WTC11 (cell line): ENCODE measurements at regions not wholly inside any gene's neighbourhood (a gene's known extent, or its start where the extent isn't known, plus 50 kb on each side); places are given as distances from the start of the nearest gene placed in this dataset.

Source experiments
- ATAC-seq: fragments of 200-7000 bp; cut with Tn5 transposase; 2 replicates; pipeline ENCODE4 v1.10.0; 2021; ENCODE audit warnings: mild to moderate bottlenecking, moderate library complexity
- CTCF ChIA-PET: fragments of 300-600 bp; sonication (Branson Sonifier 250); formaldehyde crosslinking; loops from one replicate; lab custom pipeline; 2021; ENCODE audit warnings: antibody characterized with exemption; lab: Charles Lee
- POLR2A ChIA-PET: fragments of 350-600 bp; sonication (Branson Sonifier 250); formaldehyde crosslinking; loops from one replicate; lab custom pipeline; 2021; ENCODE audit warnings: antibody characterized with exemption; lab: Charles Lee
- DNase-seq: peaks from one replicate; pipeline ENCODE4 v3.0.0; 2021; ENCODE audit warnings: low spot score
- H3K27ac Mint-ChIP-seq: 2 replicates; pipeline ENCODE4 v1.8.0; 2021; ENCODE audit warnings: mixed read lengths
- H3K27me3 Mint-ChIP-seq: 2 replicates; pipeline ENCODE4 v1.8.0; 2021; ENCODE audit warnings: low read depth, mild to moderate bottlenecking, moderate library complexity, mixed read lengths
- H3K36me3 Mint-ChIP-seq: 2 replicates; pipeline ENCODE4 v1.8.0; 2021; ENCODE audit warnings: mixed read lengths
- H3K4me1 Mint-ChIP-seq: 2 replicates; pipeline ENCODE4 v1.8.0; 2022; ENCODE audit warnings: mixed read lengths
- H3K4me3 Mint-ChIP-seq: 2 replicates; pipeline ENCODE4 v1.8.0; 2021; ENCODE audit warnings: mild to moderate bottlenecking, moderate library complexity, mixed read lengths
- H3K9me3 Mint-ChIP-seq: 2 replicates; pipeline ENCODE4 v1.8.0; 2021; ENCODE audit warnings: mixed read lengths
- CREM ChIP-seq: sonication (generic); formaldehyde crosslinking; IDR thresholded peaks from 2 replicates; pipeline ENCODE4 v1.8.1; 2022; ENCODE audit warnings: mild to moderate bottlenecking, missing genetic modification reagents, moderate library complexity
- E2F5 ChIP-seq: sonication (generic); formaldehyde crosslinking; IDR thresholded peaks from 2 replicates; pipeline ENCODE4 v1.8.1; 2022; ENCODE audit warnings: mild to moderate bottlenecking, moderate library complexity, missing genetic modification reagents
- ELF4 ChIP-seq: sonication (generic); formaldehyde crosslinking; IDR thresholded peaks from 2 replicates; pipeline ENCODE4 v1.8.1; 2022; ENCODE audit warnings: low read depth, mild to moderate bottlenecking, moderate library complexity, missing genetic modification reagents
- EMX1 ChIP-seq: fragments of 250-450 bp; sonication (Bioruptor Pico); IDR thresholded peaks from 2 replicates; pipeline ENCODE4 v1.8.0; 2021; ENCODE audit warnings: mild to moderate bottlenecking
- ESRRA ChIP-seq: sonication (generic); formaldehyde crosslinking; IDR thresholded peaks from 2 replicates; pipeline ENCODE4 v1.8.1; 2022; ENCODE audit warnings: mild to moderate bottlenecking, missing genetic modification reagents, borderline replicate concordance
- FOXP1 ChIP-seq: sonication (generic); formaldehyde crosslinking; IDR thresholded peaks from 2 replicates; pipeline ENCODE4 v1.8.0; 2022; ENCODE audit warnings: missing genetic modification reagents, mild to moderate bottlenecking, moderate library complexity, borderline replicate concordance
- GRHL2 ChIP-seq: fragments of 250-450 bp; sonication (Bioruptor Pico); IDR thresholded peaks from 2 replicates; pipeline ENCODE4 v1.8.0; 2022; ENCODE audit warnings: mild to moderate bottlenecking, moderate library complexity; ENCODE audit not compliant: insufficient replicate concordance, severe bottlenecking
- KAT7 ChIP-seq: sonication (generic); formaldehyde crosslinking; IDR thresholded peaks from 2 replicates; pipeline ENCODE4 v1.8.1; 2023; ENCODE audit warnings: missing genetic modification reagents, mild to moderate bottlenecking, borderline replicate concordance
- MXD4 ChIP-seq: fragments of 250-450 bp; sonication (Bioruptor Pico); IDR thresholded peaks from 2 replicates; pipeline ENCODE4 v1.8.0; 2021; ENCODE audit warnings: mild to moderate bottlenecking, moderate library complexity, borderline replicate concordance
- MYBL2 ChIP-seq: sonication (generic); formaldehyde crosslinking; IDR thresholded peaks from 2 replicates; pipeline ENCODE4 v1.8.1; 2023; ENCODE audit warnings: mild to moderate bottlenecking, moderate library complexity, missing genetic modification reagents
- NFYB ChIP-seq: sonication (generic); formaldehyde crosslinking; conservative IDR thresholded peaks from 2 replicates; pipeline ENCODE4 v1.8.0; 2022; ENCODE audit warnings: low read depth, missing genetic modification reagents
- RELA ChIP-seq: sonication (generic); formaldehyde crosslinking; IDR thresholded peaks from 2 replicates; pipeline ENCODE4 v1.8.1; 2022; ENCODE audit warnings: missing genetic modification reagents, mild to moderate bottlenecking, borderline replicate concordance
- SMAD3 ChIP-seq: sonication (generic); formaldehyde crosslinking; IDR thresholded peaks from 2 replicates; pipeline ENCODE4 v1.8.0; 2022; ENCODE audit warnings: missing genetic modification reagents, mild to moderate bottlenecking, borderline replicate concordance
- TEAD1 ChIP-seq: sonication (generic); formaldehyde crosslinking; IDR thresholded peaks from 2 replicates; pipeline ENCODE4 v1.8.0; 2022; ENCODE audit warnings: mild to moderate bottlenecking, missing genetic modification reagents
- ZBTB21 ChIP-seq: sonication (generic); formaldehyde crosslinking; IDR thresholded peaks from 2 replicates; pipeline ENCODE4 v1.8.1; 2023; ENCODE audit warnings: mild to moderate bottlenecking, missing genetic modification reagents, borderline replicate concordance
- ZNF138 ChIP-seq: sonication (generic); formaldehyde crosslinking; conservative IDR thresholded peaks from 2 replicates; pipeline ENCODE4 v1.8.1; 2022; ENCODE audit warnings: mild to moderate bottlenecking, moderate library complexity, missing genetic modification reagents
- ZNF263 ChIP-seq: sonication (generic); formaldehyde crosslinking; IDR thresholded peaks from 2 replicates; pipeline ENCODE4 v1.8.1; 2022; ENCODE audit warnings: low read depth, mild to moderate bottlenecking, moderate library complexity, missing genetic modification reagents
- ZNF423 ChIP-seq: fragments of 250-450 bp; sonication (Bioruptor Pico); IDR thresholded peaks from 2 replicates; pipeline ENCODE4 v2.1.2; 2022; ENCODE audit warnings: mild to moderate bottlenecking, moderate library complexity
- ZNF671 ChIP-seq: fragments of 250-450 bp; sonication (Bioruptor Pico); IDR thresholded peaks from 2 replicates; pipeline ENCODE4 v1.8.0; 2021; ENCODE audit warnings: mild to moderate bottlenecking
- TF ChIP-seq, protein P1 (sequence below): sonication (generic); formaldehyde crosslinking; IDR thresholded peaks from 2 replicates; pipeline ENCODE4 v1.8.1; 2023; ENCODE audit warnings: mild to moderate bottlenecking, moderate library complexity, missing genetic modification reagents
- TF ChIP-seq, protein P2 (sequence below): sonication (generic); formaldehyde crosslinking; IDR thresholded peaks from 2 replicates; pipeline ENCODE4 v1.8.0; 2022; ENCODE audit warnings: missing genetic modification reagents

- Mint-ChIP-seq H3K36me3 (no peaks in the 10 kb centered on the region), H3K27ac (peak overlapping the region; percentile 50; the same call in 1 of the 2 replicates), H3K27me3 (no peaks in the 10 kb centered on the region), H3K4me1 (peaks cover 19% of the 10 kb centered on the region), H3K4me3 (no peak overlapping the region), H3K9me3 (no peaks in the 10 kb centered on the region)
- ChIA-PET POLR2A (interaction anchor here (0.6 kb wide), 1 partner anchor 510 kb away, joined by 3 read pairs; no protein-coding TSS in a partner anchor), CTCF (interaction anchor here (0.6 to 1.1 kb wide), 2 partner anchors 85 to 101 kb away, joined by 3 read pairs; no protein-coding TSS in a partner anchor)
- ATAC-seq (peak; percentile 66), DNase-seq (no peak)
- no peak for TF ChIP-seq CREM (CRISPR knock-in tag)
- no peak for TF ChIP-seq ZNF138 (CRISPR knock-in tag)
- TF ChIP-seq EMX1 (CRISPR knock-in tag) = no peak
- TF ChIP-seq RELA (CRISPR knock-in tag) = no peak
- no peak for TF ChIP-seq ZNF671 (CRISPR knock-in tag)
- no peak for TF ChIP-seq KAT7 (CRISPR knock-in tag)
- TF ChIP-seq NFYB (CRISPR knock-in tag) = no peak
- TF ChIP-seq MYBL2 (CRISPR knock-in tag) = no peak
- no peak for TF ChIP-seq FOXP1 (CRISPR knock-in tag)
- TF ChIP-seq ZBTB21 (CRISPR knock-in tag) = no peak
- TF ChIP-seq ELF4 (CRISPR knock-in tag) = no peak
- TF ChIP-seq ZNF263 = no peak
- no peak for TF ChIP-seq MXD4 (CRISPR knock-in tag)
- TF ChIP-seq SMAD3 (CRISPR knock-in tag) = no peak
These were observed 90.5 kb downstream of the NPIPB11 start for GRCh38 chr16:29315916-29316517.

DNA sequence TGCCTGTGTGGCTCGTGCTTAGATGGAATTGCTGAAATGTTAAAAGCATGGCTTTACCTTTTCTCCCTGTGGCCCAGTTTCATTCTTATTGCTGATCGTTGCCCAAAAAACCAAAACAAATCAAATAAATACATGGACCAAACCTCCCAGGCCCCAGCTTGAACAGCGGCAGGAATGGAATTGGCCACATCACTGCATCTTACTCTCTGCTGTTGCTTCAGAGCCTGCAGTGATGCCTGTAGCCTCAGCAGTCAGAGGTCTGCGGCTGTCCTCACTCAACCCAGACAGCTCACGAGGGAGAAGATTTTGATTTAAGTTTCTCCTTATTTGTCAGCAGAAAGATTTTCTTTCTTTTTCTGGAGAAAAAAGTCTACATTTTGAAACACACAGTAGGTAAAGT lies 91.5 kb downstream of the NPIPB11 start:
- no peaks in the 10 kb centered on the region for H3K9me3 Mint-ChIP-seq
- H3K27me3 Mint-ChIP-seq = no peaks in the 10 kb centered on the region
- no peak for DNase-seq

More for the DNA sequence above, 91.5 kb downstream of the NPIPB11 start:
- ATAC-seq = no peak
- Mint-ChIP-seq H3K27ac (no peak overlapping the region), H3K4me3 (no peak overlapping the region), H3K36me3 (no peaks in the 10 kb centered on the region), H3K4me1 (peaks cover 15% of the 10 kb centered on the region)
- TF ChIP-seq ELF4 (CRISPR knock-in tag) (no peak), FOXP1 (CRISPR knock-in tag) (no peak), ZNF423 (CRISPR knock-in tag) (no peak), TEAD1 (CRISPR knock-in tag) (no peak), E2F5 (CRISPR knock-in tag) (no peak), GRHL2 (CRISPR knock-in tag) (no peak), ESRRA (CRISPR knock-in tag) (no peak)
- TF ChIP-seq, protein P1, sequence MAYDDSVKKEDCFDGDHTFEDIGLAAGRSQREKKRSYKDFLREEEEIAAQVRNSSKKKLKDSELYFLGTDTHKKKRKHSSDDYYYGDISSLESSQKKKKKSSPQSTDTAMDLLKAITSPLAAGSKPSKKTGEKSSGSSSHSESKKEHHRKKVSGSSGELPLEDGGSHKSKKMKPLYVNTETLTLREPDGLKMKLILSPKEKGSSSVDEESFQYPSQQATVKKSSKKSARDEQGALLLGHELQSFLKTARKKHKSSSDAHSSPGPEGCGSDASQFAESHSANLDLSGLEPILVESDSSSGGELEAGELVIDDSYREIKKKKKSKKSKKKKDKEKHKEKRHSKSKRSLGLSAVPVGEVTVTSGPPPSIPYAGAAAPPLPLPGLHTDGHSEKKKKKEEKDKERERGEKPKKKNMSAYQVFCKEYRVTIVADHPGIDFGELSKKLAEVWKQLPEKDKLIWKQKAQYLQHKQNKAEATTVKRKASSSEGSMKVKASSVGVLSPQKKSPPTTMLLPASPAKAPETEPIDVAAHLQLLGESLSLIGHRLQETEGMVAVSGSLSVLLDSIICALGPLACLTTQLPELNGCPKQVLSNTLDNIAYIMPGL (CRISPR knock-in tag) = no peak
- TF ChIP-seq, protein P2, sequence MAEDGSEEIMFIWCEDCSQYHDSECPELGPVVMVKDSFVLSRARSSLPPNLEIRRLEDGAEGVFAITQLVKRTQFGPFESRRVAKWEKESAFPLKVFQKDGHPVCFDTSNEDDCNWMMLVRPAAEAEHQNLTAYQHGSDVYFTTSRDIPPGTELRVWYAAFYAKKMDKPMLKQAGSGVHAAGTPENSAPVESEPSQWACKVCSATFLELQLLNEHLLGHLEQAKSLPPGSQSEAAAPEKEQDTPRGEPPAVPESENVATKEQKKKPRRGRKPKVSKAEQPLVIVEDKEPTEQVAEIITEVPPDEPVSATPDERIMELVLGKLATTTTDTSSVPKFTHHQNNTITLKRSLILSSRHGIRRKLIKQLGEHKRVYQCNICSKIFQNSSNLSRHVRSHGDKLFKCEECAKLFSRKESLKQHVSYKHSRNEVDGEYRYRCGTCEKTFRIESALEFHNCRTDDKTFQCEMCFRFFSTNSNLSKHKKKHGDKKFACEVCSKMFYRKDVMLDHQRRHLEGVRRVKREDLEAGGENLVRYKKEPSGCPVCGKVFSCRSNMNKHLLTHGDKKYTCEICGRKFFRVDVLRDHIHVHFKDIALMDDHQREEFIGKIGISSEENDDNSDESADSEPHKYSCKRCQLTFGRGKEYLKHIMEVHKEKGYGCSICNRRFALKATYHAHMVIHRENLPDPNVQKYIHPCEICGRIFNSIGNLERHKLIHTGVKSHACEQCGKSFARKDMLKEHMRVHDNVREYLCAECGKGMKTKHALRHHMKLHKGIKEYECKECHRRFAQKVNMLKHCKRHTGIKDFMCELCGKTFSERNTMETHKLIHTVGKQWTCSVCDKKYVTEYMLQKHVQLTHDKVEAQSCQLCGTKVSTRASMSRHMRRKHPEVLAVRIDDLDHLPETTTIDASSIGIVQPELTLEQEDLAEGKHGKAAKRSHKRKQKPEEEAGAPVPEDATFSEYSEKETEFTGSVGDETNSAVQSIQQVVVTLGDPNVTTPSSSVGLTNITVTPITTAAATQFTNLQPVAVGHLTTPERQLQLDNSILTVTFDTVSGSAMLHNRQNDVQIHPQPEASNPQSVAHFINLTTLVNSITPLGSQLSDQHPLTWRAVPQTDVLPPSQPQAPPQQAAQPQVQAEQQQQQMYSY (CRISPR knock-in tag) = no peak
- POLR2A ChIA-PET = no interaction called here
- CTCF ChIA-PET = no interaction called here
